CD1c-positive myeloid dendritic cell (primary cell): ENCODE measurements at regions not wholly inside any gene's neighbourhood (a gene's known extent, or its start where the extent isn't known, plus 50 kb on each side); places are given as distances from the start of the nearest gene placed in this dataset.

ENCODE experiments used
- DNase-seq: peaks from one replicate; pipeline ENCODE4 v3.0.0-alpha.2; 2016; ENCODE audit errors: extremely low spot score

GRCh38 chr7:52482076-52482475, 553.4 kb upstream of the POM121L12 start:
- no peak for DNase-seq

GRCh38 chr7:52481571-52481970, 553.9 kb upstream of the POM121L12 start:
- no peak for DNase-seq

DNA sequence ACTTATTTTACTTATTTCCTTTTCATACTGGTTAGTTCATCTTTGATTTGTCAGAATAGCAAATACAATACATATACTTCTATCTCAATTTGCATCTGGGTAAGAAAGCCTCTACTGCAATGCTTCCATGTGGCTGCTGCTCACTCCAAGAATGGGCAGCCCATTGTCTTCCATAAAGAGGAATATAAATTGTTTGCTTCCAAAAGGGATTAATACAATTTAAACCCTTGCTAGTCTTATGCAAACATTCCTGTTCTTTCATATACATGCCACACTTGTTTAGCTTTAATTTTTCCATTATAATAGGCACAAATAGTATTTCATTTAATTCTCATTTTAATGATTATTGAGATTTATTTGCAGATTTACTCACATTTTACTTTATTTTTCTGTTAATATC, 555.4 kb upstream of the POM121L12 start:
- no peak for DNase-seq

- DNase-seq = no peak
Measured at GRCh38 chr7:52475001-52475582, 560.3 kb upstream of the POM121L12 start.

GRCh38 chr7:52473756-52474155, 561.7 kb upstream of the POM121L12 start:
- DNase-seq = no peak

GRCh38 chr7:52472006-52472620, 563.3 kb upstream of the POM121L12 start:
- DNase-seq = no peak

- no peak for DNase-seq
Measured at GRCh38 chr7:52465216-52465615, 570.2 kb upstream of the POM121L12 start.

DNA sequence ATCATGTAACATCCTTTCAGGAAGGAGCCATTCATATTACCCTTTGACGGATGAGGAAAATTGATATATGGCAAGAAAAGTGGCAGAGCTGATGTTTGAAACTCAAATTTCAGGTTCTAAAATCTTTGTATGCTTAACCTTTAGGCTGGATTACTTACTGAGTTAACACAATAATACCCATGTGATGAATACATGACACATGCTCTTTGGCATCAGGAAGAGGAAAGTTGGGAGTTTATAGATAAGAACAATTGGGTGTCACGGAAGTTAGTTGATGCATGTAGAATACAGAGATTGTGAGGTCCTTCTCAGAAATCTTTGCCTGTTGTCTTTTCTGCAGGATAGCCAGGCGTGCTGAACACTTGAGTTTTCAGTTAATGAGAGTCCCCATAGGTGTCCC, 572.1 kb upstream of the POM121L12 start:
- DNase-seq = no peak

DNA sequence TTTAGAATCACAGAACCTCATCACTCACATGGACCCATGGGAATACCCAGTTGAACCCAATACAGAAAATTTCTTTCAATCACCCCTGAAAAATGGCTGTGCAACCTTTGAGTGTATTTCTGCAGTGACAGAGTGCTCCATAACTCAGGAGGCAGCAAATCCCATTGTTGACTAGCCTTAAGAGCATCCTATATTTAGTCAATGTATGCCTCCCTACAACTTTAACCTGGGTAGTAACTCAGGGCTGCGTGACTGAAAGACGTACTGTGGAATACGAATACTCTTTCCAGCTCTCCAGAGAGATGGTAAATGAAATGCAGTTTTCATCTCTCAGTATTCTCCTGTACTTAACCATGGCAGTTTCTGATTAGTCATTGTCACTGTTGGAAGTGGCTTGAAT, 573.0 kb upstream of the POM121L12 start:
- no peak for DNase-seq

- no peak for DNase-seq
Measured at GRCh38 chr7:52455571-52455970, 579.9 kb upstream of the POM121L12 start.

DNA sequence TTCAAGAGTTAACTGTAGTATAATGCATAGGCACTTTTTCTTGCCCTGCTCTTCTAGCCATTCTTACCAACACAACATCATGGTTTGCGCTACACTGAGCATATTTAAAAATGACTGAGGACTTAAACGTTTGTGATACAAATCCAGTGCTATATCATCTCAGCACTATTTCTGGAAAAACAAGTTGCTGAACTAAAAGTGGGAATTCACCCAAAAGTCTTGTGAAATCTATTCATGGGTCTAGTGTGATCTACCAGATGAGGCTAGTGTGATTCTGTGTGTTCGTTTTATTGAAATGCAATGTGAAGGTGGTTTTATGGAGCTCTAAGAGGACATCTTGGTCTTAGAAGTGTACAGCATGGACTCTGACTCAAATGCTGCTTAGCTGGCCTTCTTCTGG, 584.6 kb upstream of the POM121L12 start:
- no peak for DNase-seq

- DNase-seq = no peak
Measured at GRCh38 chr7:52447581-52448180, 587.8 kb upstream of the POM121L12 start.

DNA sequence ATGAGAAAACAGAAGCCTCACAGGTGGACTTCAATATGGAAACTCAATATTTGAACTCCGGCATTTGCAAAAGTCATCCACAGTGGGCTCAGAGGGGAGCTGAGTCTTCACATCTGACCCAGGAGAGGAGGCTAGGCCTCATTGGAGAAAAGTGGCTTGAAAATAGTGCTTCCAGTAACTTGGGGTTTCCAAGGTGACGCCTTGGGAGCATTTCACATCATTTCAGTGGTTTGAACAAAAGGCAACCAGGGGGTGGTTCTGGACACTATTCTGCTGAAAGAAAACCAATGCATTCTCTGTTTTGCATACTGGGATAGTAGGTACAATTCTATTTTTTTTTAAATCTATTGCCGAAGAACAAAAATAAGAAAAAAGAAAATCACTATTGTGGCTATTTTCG, 599.2 kb upstream of the POM121L12 start:
- no peak for DNase-seq

DNA sequence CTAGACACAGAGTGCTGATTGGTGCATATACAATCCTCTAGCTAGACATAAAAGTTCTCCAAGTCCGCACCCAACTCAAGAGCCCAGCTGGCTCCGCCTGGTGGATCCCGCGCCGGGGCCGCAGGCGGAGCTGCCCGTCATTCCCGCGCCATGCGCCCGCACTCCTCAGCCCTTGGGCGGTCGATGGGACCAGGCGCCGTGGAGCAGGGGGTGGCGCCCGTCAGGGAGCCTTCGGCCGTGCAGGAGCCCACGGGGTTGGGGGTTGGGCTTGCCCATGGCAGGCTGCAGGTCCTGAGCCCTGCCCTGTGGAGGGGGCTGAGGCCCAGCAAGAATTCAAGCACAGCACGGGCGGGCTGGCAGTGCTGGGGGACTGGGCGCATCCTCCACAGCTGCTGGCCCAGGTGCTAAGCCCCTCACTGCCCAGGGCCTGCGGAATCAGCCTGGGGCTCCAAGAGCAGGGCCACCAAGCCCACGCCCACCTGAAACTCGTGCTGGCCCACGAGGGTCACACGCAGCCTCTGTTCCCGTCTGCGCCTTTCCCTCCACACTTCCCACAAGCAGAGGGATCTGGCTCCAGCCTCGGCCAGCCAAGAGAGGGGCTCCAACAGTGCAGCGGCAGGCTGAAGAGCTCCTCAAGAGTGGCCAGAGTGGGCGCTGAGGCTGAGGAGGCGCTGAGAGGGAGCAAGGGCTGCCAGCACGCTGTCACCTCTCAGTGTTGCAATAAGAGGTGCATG, 604.2 kb upstream of the POM121L12 start:
- no peak for DNase-seq

DNA sequence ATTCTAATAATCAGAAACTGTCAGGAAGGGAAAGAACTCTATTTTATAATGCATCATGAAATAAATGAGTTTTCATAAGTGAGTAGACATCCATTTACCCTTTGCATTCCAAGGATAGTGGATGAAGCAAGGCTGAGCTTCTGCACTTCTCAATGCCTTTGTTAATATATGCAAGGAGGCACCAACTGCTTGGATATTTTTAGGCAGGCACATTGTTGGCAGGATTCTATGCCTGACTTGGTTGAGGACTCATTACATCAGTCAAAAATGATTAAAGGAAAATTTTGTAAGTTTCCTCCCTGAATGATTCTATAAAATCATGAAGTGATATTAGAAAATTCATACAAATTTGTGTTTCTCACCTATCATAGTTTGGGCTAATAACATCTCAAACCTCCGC, 612.2 kb upstream of the POM121L12 start:
- DNase-seq = no peak

DNA sequence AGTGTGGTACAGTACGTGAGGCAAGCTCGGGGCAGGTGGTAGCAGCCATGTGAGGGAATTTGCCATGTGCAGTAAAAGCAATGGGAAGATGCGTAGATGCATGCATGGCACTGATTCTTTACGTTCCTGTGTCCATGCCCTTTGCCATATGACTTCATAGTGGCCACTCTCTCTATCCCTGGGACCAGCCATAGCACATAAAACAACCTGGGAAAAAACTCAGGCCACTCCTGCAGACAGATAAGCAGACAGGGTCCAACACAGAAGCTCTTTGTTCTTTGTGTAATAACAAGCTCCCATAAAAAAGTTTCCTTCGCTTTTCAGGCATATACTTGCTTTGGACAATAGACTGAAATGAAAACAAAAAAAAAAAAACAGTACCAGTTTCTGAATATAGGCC, 622.4 kb upstream of the POM121L12 start:
- DNase-seq = no peak

DNA sequence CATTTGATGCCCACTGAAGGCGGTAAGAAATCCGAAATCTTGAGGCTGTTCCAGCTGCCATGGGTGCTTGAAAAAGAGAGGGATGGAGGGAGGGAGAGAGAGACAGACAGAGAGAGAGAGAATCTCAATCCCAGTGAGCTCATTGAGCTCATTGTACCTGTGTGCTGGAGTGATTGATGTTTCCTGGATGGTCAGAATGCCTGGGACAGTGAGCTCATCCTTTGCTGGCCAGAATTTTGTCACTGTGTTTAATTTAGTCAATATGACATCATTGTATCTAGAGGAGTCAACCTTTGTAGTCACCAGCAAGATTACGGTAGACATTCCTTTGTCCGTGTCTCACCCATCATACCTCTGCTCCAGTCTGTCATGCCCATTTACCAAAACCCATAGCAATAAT, 625.4 kb upstream of the POM121L12 start:
- DNase-seq = no peak

DNA sequence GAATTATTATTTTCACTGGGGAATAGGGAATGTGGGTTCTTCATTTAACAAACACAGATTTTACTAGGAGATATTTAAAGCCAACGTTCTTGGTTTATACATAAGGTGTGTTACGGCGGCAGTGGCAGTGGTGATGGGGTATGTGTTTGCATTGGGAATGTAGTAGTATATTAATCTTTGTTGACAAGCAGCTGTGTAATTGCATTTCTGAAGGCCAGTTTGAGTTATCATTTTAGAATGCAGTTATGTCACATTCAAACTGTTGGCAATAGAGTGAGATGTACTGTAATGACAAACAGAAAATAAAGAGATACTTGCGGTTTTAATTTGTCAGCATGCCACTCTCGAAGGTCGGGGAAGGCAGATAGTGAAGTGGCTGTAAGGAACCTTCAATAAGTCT, 628.6 kb upstream of the POM121L12 start:
- no peak for DNase-seq

DNA sequence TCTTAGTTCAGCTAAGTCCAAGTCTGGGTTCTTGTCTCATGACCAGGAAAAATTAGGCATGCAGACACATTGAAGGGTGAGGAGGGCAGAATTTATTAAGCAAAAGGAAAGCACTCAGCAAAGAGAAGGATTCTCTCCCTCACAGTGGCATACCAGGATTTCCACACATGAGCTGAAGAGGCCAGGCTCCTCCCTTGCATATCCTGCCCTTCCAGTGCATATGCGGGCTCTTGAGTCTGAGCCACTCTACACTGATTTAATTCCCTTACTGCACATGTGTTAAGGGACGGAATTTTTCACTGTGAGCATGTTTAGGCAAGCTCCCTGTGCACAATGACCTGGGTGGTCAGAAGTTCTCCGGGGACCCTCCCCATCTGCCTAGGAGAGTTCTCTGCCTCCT, 652.7 kb upstream of the POM121L12 start:
- DNase-seq = no peak

DNA sequence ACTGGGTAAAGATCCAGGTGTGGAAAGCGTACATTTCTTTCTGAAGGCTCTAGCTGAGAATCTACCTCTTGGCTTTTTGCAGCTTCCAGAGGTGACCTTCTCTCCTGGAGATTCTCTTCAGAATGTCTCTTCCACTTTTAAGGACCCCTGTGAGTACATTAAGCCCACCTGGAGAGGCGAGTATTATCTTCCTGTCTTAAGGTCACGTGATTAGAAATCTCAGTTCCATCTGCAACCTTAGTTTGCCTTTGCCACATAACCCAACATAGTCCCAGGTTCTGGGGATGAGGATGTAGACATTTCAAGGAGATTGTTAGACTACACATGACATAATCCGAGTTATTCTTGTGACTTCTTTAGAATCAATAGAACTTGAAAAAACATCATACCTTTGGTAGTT, 665.5 kb upstream of the POM121L12 start:
- no peak for DNase-seq

DNA sequence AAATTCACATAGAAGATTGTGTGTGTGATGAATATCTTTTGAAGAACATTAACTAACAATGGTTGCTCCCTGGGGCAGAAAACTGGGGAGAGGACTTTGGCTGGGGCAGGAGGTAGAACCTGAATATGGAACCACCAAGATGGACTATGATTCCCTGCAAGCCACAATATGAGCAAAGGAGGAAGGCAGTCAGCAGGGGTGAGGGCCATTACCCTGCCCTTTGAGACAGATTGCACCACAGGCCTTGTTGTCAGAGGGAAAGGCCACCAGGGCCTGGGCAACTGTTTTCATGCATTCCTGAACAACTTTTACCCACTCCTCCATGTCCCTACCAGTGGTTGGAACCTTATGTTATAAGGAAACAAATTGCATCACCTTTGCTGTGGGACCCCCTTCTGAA, 670.1 kb upstream of the POM121L12 start:
- no peak for DNase-seq

DNA sequence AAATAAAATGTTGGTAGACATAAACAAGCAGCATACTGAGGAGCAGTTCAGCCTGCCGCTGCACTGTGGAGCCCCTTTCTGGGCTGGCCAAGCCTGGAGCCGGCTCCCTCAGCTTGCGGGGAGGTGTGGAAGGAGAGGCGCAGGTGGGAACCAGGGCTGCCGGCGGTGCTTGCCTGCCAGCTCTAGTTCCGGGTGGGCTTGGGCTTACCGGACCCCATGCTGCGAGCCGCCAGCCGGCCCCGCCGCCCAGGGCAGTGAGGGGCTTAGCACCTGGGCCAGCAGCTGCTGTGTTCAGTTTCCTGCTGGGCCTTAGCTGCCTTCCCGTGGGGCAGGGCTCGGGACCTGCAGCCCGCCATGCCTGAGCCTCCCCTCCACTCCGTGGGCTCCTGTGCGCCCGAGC, 672.9 kb upstream of the POM121L12 start:
- no peak for DNase-seq

GRCh38 chr7:52360541-52360940, 674.9 kb upstream of the POM121L12 start:
- no peak for DNase-seq
